Upper lobe of right lung (tissue), 1 donor: ENCODE measurements at regions not wholly inside any gene's neighbourhood (a gene's known extent, or its start where the extent isn't known, plus 50 kb on each side); places are given as distances from the start of the nearest gene placed in this dataset.
"Not testable (repeated sequence)": the region's sequence is repeated elsewhere in the genome, so short reads cannot be mapped to it uniquely, and the experiment has no call there.

Source experiments
- ATAC-seq: fragments of 200-7000 bp; cut with Tn5 transposase; one replicate; pipeline ENCODE4 v1.9.1; 2020; ENCODE audit warnings: mild to moderate bottlenecking, moderate library complexity
- DNase-seq: peaks from one replicate; pipeline ENCODE4 v3.0.0-alpha.2; 2020
- H3K27ac ChIP-seq: fragments of 200-600 bp; one replicate; pipeline ENCODE4 v1.8.0; 2022
- H3K27me3 ChIP-seq: fragments of 200-600 bp; one replicate; pipeline ENCODE4 v1.8.0; 2022; ENCODE audit warnings: mild to moderate bottlenecking
- H3K36me3 ChIP-seq: fragments of 200-600 bp; one replicate; pipeline ENCODE4 v1.8.0; 2022
- H3K4me1 ChIP-seq: fragments of 200-600 bp; one replicate; pipeline ENCODE4 v1.8.0; 2022
- H3K4me3 ChIP-seq: fragments of 200-600 bp; one replicate; pipeline ENCODE4 v1.8.0; 2022; ENCODE audit warnings: mild to moderate bottlenecking
- H3K9me3 ChIP-seq: fragments of 200-600 bp; one replicate; pipeline ENCODE4 v1.8.0; 2022
- CTCF ChIP-seq: fragments of 200-600 bp; IDR thresholded peaks from one replicate; pipeline ENCODE4 v1.8.0; 2022; ENCODE audit warnings: antibody characterized with exemption
- intact Hi-C: fragments of 100-400 bp; cut with DNase I; formaldehyde crosslinking; loops from one replicate; pipeline ENCODE4 v1.11.0; 2022
- donor health status: DM: no; HTN: yes; CAD: no; lungs with severe emphysema.

GRCh38 chr16:11413907-11414595, 68.8 kb downstream of the RMI2 start:
- intact Hi-C loops: no loop called here
- TF ChIP-seq CTCF: no peak
- H3K27me3 ChIP-seq: no peaks in the 10 kb centered on the region
- H3K4me1 ChIP-seq: no peaks in the 10 kb centered on the region
- no peaks in the 10 kb centered on the region for H3K36me3 ChIP-seq
- no peak overlapping the region for H3K4me3 ChIP-seq
- H3K9me3 ChIP-seq: no peaks in the 10 kb centered on the region
- no peak overlapping the region for H3K27ac ChIP-seq
- ATAC-seq (no peak), DNase-seq (no peak)

DNA sequence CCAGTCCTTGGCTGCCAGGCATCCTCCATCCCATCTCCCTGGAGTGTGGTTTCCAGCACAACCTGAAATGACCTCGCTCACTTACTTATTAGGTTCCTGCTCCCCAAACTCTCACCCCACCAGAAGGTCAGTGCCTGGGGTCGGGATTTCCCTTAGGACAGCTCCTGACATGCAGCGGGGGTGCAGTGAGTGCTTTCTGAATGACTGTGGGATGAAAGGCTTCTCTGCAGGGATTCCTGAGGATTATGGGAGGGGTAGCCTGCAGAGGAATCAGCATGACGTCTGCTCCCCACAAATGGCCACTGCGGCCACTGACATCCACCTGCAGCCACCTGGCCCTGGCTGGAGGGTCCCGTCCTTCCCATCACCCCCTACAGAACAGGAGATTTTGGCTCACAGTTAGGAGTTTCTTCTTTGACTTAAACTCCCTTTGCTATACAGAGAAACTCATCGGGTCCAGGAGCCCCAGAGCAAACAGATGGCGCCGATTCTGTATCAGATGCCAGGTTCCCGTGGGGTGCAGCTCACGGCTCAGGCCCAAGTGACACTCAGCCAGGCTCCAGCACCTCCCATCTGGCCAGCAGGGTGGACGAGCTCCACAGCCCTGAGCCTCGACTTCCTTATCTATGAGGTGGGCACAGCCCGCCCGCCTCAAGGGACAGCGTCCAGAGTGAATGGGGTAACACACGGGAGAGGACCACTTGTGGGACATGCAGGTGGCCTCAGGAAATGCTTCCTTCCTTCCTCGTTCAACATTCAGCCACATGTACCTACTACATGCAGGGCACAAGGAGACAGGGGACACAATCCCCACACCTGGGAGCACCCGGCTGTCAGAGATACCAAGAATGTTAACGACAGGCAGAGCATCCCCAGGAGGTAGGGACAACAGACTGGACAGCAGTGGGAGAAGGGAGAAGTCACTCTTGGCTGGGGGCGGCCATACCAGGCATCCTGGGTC, 69.8 kb downstream of the RMI2 start:
- DNase-seq (no peak), ATAC-seq (no peak)
- Histone ChIP-seq H3K36me3 (no peaks in the 10 kb centered on the region), H3K27me3 (no peaks in the 10 kb centered on the region), H3K9me3 (no peaks in the 10 kb centered on the region), H3K4me3 (no peak overlapping the region), H3K27ac (no peak overlapping the region), H3K4me1 (no peaks in the 10 kb centered on the region)
- intact Hi-C loops: no loop called here
- TF ChIP-seq CTCF: no peak

DNA sequence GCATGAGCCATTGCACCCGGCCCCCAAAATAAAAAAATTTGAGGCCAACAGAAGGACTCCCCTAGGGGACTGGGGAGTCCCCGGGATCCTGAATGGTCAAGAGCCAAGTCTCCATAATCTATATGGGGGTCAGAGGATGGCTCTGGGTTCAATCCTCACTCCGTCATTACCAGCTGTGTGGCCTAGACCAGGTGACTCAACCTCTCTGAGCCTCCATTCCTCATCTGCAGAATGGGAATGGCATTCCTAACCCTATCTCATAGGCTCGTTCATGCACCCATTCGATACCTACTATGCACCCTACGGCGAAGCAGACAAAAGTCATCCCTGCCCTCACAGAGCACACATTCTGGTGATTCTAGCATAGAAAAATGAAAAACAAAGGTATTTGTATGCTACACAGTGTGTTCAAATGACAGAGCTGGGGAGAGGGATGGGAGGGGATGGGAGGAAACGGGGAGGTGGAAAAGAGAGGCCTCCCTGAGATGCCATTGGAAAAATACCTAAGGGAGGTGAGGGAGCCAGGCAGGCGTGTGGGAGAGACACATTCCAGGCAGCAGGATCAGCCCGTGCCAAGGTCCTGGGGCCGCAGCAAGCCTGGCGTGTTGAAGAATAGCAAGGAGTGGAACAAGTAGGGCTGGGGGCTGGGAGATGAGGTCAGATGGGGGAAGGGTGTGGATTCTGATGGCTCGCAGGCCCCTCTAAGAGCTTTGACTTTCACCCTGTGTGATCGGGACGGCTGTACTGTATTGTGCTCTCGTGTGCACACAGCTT, 71.2 kb downstream of the RMI2 start:
- H3K27me3 ChIP-seq: no peaks in the 10 kb centered on the region
- H3K27ac ChIP-seq: no peak overlapping the region
- H3K9me3 ChIP-seq: no peaks in the 10 kb centered on the region
- DNase-seq (no peak), ATAC-seq (no peak)
- H3K36me3 ChIP-seq: no peaks in the 10 kb centered on the region
- intact Hi-C loops: no loop called here
- no peaks in the 10 kb centered on the region for H3K4me1 ChIP-seq
- no peak for TF ChIP-seq CTCF
- no peak overlapping the region for H3K4me3 ChIP-seq

- Histone ChIP-seq H3K27me3 (no peaks in the 10 kb centered on the region), H3K36me3 (no peaks in the 10 kb centered on the region), H3K9me3 (no peaks in the 10 kb centered on the region), H3K27ac (no peak overlapping the region), H3K4me3 (no peak overlapping the region), H3K4me1 (no peaks in the 10 kb centered on the region)
- no peak for ATAC-seq
- no peak for TF ChIP-seq CTCF
- intact Hi-C loops: no loop called here
- DNase-seq: no peak
These were observed 72.2 kb downstream of the RMI2 start for GRCh38 chr16:11417487-11417886.

DNA sequence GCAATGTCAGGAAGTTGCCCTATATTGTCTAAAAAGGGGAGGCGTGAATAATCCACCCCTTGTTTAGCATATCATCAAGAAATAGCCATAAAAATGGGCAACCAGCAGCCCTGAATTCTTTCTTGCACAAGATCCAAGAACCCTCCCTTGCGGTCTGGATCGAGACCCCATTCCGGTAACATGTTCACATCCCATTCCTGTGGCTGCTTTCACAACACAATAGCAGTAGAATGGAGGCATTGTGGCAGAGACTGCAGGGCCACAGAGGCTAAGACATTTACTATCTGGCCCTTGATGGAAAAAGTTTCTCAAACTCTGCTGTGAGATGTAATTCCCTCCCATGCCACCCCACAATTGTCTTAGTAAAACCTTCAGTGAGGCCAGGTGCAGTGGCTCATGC, 73.2 kb downstream of the RMI2 start:
- Histone ChIP-seq H3K4me1 (no peaks in the 10 kb centered on the region), H3K36me3 (no peaks in the 10 kb centered on the region), H3K9me3 (no peaks in the 10 kb centered on the region), H3K27me3 (no peaks in the 10 kb centered on the region), H3K4me3 (no peak overlapping the region), H3K27ac (no peak overlapping the region)
- ATAC-seq (no peak), DNase-seq (no peak)
- intact Hi-C loops: no loop called here
- no peak for TF ChIP-seq CTCF

GRCh38 chr16:11420067-11420466, 74.8 kb downstream of the RMI2 start:
- H3K27me3 ChIP-seq, H3K27ac ChIP-seq, H3K4me1 ChIP-seq, DNase-seq, H3K9me3 ChIP-seq, intact Hi-C loops, H3K36me3 ChIP-seq, H3K4me3 ChIP-seq, ATAC-seq: not testable (repeated sequence)
